HFFc6 (cell line): ENCODE measurements at regions not wholly inside any gene's neighbourhood (a gene's known extent, or its start where the extent isn't known, plus 50 kb on each side); places are given as distances from the start of the nearest gene placed in this dataset.
"Not testable (repeated sequence)": the region's sequence is repeated elsewhere in the genome, so short reads cannot be mapped to it uniquely, and the experiment has no call there.

ENCODE experiments used
- DNase-seq: peaks from one replicate; pipeline ENCODE4 v3.0.0-alpha.2; 2018
- H3K27ac Mint-ChIP-seq: 2 replicates; pipeline ENCODE4 v1.8.0; 2020; ENCODE audit warnings: mild to moderate bottlenecking, mixed read lengths
- H3K27me3 Mint-ChIP-seq: 2 replicates; pipeline ENCODE4 v1.8.0; 2021; ENCODE audit warnings: mild to moderate bottlenecking, moderate library complexity, mixed read lengths; ENCODE audit not compliant: insufficient read depth
- H3K36me3 Mint-ChIP-seq: 2 replicates; pipeline ENCODE4 v1.8.0; 2021; ENCODE audit warnings: low read depth, mixed read lengths
- H3K4me1 Mint-ChIP-seq: 2 replicates; pipeline ENCODE4 v1.8.0; 2020; ENCODE audit warnings: low read depth, mixed read lengths
- H3K4me3 Mint-ChIP-seq: 2 replicates; pipeline ENCODE4 v1.8.0; 2020; ENCODE audit warnings: mild to moderate bottlenecking, moderate library complexity, mixed read lengths
- H3K9me3 Mint-ChIP-seq: 2 replicates; pipeline ENCODE4 v1.8.0; 2020; ENCODE audit warnings: mild to moderate bottlenecking, mixed read lengths
- CTCF ChIP-seq: fragments of 200-600 bp; sonication (generic); IDR thresholded peaks from 2 replicates; pipeline ENCODE4 v1.5.0; 2021; ENCODE audit warnings: antibody characterized with exemption, mild to moderate bottlenecking

- no peak for TF ChIP-seq CTCF
- Mint-ChIP-seq H3K4me1 (peaks cover 72% of the 10 kb centered on the region), H3K27me3 (no peaks in the 10 kb centered on the region), H3K4me3 (peak overlapping the region; percentile 77), H3K36me3 (peaks cover 11% of the 10 kb centered on the region), H3K27ac (peak overlapping the region; percentile 97), H3K9me3 (no peaks in the 10 kb centered on the region; the same call in 1 of the 2 replicates)
- DNase-seq: peak; percentile 50
These were observed 71.6 kb upstream of the CNIH3 start for GRCh38 chr1:224544346-224545110.

DNA sequence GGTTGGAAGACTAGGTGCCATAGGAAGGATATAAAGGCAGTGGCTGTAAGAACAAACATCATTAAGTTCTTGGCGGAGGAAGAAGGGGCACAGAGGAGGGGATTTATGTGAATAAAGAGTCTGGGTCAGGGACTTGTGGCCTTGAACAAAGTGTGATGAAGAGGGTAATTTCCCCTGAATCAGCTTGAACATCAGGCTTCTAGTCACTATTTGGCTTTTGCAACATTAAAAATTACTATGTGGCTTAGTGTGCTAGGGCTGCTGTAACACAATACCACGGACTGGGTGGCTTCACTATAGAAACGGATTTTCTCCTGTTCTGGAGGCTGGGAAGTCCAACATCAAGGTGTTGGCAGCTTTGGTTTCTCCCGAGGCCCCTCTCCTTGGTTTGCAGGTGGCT lies 70.5 kb upstream of the CNIH3 start:
- Mint-ChIP-seq H3K9me3 (no peaks in the 10 kb centered on the region), H3K27ac (peak overlapping the region; percentile 97), H3K27me3 (no peaks in the 10 kb centered on the region), H3K4me1 (peaks cover 61% of the 10 kb centered on the region), H3K36me3 (peaks cover 4% of the 10 kb centered on the region; the same call in 1 of the 2 replicates), H3K4me3 (no peak overlapping the region)
- DNase-seq: no peak
- TF ChIP-seq CTCF: no peak

DNA sequence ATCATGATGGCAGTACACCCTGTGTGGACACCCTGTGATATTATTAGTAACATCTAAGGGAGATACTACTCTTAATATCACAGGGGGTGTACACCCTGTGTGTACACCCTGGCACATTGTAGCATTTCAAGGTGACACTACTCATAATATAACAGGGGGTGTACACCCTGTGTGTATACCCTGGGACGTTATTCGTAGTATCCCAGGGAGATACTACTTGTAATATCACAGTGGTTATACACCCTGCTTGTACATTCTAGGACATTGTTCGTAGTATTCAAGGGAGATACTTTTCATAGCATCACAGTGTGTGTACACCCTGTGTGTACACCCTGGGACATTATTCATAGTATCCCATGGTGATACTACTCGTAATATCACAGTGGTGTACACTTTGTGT lies 67.4 kb upstream of the CNIH3 start:
- H3K4me3 Mint-ChIP-seq: no peak overlapping the region
- H3K9me3 Mint-ChIP-seq: no peaks in the 10 kb centered on the region
- peaks cover 4% of the 10 kb centered on the region; the same call in 1 of the 2 replicates for H3K36me3 Mint-ChIP-seq
- no peak overlapping the region for H3K27ac Mint-ChIP-seq
- peaks cover 37% of the 10 kb centered on the region for H3K4me1 Mint-ChIP-seq
- H3K27me3 Mint-ChIP-seq: no peaks in the 10 kb centered on the region
- no peak for TF ChIP-seq CTCF
- DNase-seq: no peak

DNA sequence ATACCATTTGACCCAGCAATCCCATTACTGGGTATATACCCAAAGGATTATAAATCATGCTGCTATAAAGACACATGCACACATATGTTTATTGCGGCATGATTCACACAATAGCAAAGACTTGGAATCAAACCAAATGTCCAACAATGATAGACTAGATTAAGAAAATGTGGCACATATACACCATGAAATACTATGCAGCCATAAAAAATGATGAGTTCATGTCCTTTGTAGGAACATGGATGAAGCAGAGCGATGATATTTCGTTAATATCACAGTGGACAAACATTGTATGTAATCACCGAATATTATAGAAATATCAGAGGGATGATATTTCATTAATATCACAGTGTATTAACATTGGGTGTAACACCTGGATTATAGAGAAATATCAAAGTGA lies 64.9 kb upstream of the CNIH3 start:
- not testable (repeated sequence) for DNase-seq, H3K27me3 Mint-ChIP-seq, H3K27ac Mint-ChIP-seq, H3K36me3 Mint-ChIP-seq, H3K4me3 Mint-ChIP-seq, H3K9me3 Mint-ChIP-seq
- H3K4me1 Mint-ChIP-seq: peaks cover 23% of the 10 kb centered on the region

GRCh38 chr1:224554056-224554455 lies 62.1 kb upstream of the CNIH3 start:
- TF ChIP-seq CTCF: no peak
- Mint-ChIP-seq H3K36me3 (no peaks in the 10 kb centered on the region), H3K27ac (no peak overlapping the region)

DNA sequence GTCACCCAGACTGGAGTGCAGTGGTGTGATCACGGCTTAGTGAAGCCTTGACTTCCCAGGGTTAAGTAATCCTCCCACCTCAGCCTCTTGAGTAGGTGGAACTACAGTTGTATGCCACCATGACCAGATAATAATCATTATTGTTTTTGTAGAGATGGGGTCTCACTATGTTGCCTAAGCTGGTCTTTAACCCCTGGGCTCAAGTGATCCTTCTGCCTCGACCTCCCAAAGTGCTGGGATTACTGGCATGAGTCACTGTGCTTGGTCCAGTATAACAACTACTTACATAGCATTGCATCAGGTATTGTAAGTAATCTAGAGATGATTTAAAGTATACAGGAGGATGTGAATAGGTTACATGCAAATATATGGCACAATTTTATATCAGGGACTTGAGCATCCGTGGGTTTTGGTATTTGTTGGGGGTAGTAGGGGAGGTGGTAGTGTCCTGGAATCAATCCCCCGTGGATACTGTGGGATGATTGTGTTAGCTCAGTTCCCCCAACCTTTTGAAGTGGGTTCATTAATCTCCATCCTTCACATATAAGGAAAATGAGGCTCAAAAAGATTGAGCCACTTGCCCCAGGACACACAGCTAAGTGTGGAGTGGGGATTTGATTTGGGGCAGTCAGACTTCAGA lies 61.4 kb upstream of the CNIH3 start:
- Mint-ChIP-seq H3K27ac (no peak overlapping the region), H3K9me3 (no peaks in the 10 kb centered on the region)
- no peak for DNase-seq

More at GRCh38 chr1:224554056-224554455, 62.1 kb upstream of the CNIH3 start:
- no peak overlapping the region for H3K4me3 Mint-ChIP-seq
- no peak for DNase-seq
- peaks cover 2% of the 10 kb centered on the region for H3K27me3 Mint-ChIP-seq
- H3K9me3 Mint-ChIP-seq: no peaks in the 10 kb centered on the region
- peaks cover 31% of the 10 kb centered on the region for H3K4me1 Mint-ChIP-seq

More for the DNA sequence above, 61.4 kb upstream of the CNIH3 start:
- Mint-ChIP-seq H3K4me1 (peaks cover 38% of the 10 kb centered on the region), H3K4me3 (no peak overlapping the region), H3K36me3 (no peaks in the 10 kb centered on the region), H3K27me3 (peaks cover 2% of the 10 kb centered on the region)
- no peak for TF ChIP-seq CTCF
